IPS-20b (cell line): ENCODE measurements at regions not wholly inside any gene's neighbourhood (a gene's known extent, or its start where the extent isn't known, plus 50 kb on each side); places are given as distances from the start of the nearest gene placed in this dataset.

Experiments used
- H3K27ac ChIP-seq: one replicate; pipeline ENCODE4 v1.5.1; 2013; ENCODE audit warnings: low read length
- H3K27me3 ChIP-seq: 2 replicates; pipeline ENCODE4 v1.6.1; 2013; ENCODE audit warnings: mild to moderate bottlenecking, low read length, inconsistent platforms; ENCODE audit not compliant: insufficient read depth
- H3K36me3 ChIP-seq: 2 replicates; pipeline ENCODE4 v1.6.1; 2013; ENCODE audit warnings: low read depth, mild to moderate bottlenecking, inconsistent platforms, low read length, moderate library complexity; ENCODE audit not compliant: insufficient read depth
- H3K4me1 ChIP-seq: 2 replicates; pipeline ENCODE4 v1.6.1; 2013; ENCODE audit warnings: mild to moderate bottlenecking, control low read depth, inconsistent platforms, low read length, moderate library complexity; ENCODE audit not compliant: insufficient read depth
- H3K4me3 ChIP-seq: 2 replicates; pipeline ENCODE4 v1.5.1; 2013; ENCODE audit warnings: mild to moderate bottlenecking, low read length, inconsistent platforms
- H3K9ac ChIP-seq: 2 replicates; pipeline ENCODE4 v1.6.1; 2013; ENCODE audit warnings: low read depth, mild to moderate bottlenecking, inconsistent platforms, low read length, moderate library complexity
- H3K9me3 ChIP-seq: 2 replicates; pipeline ENCODE4 v1.6.1; 2013; ENCODE audit warnings: mild to moderate bottlenecking, low read depth, low read length, inconsistent platforms; ENCODE audit not compliant: insufficient read depth

- Histone ChIP-seq H3K27ac (no peak overlapping the region), H3K4me1 (no peaks in the 10 kb centered on the region), H3K36me3 (no peaks in the 10 kb centered on the region), H3K27me3 (no peaks in the 10 kb centered on the region), H3K9ac (no peak overlapping the region), H3K9me3 (no peaks in the 10 kb centered on the region), H3K4me3 (no peak overlapping the region)
Measured at GRCh38 chr2:236940916-236941520, 144.7 kb upstream of the COPS8 start.

GRCh38 chr2:236941551-236941950 lies 144.1 kb upstream of the COPS8 start:
- Histone ChIP-seq H3K4me3 (no peak overlapping the region), H3K9ac (no peak overlapping the region), H3K9me3 (no peaks in the 10 kb centered on the region), H3K36me3 (no peaks in the 10 kb centered on the region), H3K27me3 (no peaks in the 10 kb centered on the region), H3K27ac (no peak overlapping the region), H3K4me1 (no peaks in the 10 kb centered on the region)

GRCh38 chr2:236942554-236942953 lies 143.1 kb upstream of the COPS8 start:
- no peaks in the 10 kb centered on the region for H3K27me3 ChIP-seq
- H3K9ac ChIP-seq = no peak overlapping the region
- H3K4me3 ChIP-seq = no peak overlapping the region
- H3K9me3 ChIP-seq = no peaks in the 10 kb centered on the region
- no peaks in the 10 kb centered on the region for H3K4me1 ChIP-seq
- H3K27ac ChIP-seq = no peak overlapping the region
- no peaks in the 10 kb centered on the region for H3K36me3 ChIP-seq

DNA sequence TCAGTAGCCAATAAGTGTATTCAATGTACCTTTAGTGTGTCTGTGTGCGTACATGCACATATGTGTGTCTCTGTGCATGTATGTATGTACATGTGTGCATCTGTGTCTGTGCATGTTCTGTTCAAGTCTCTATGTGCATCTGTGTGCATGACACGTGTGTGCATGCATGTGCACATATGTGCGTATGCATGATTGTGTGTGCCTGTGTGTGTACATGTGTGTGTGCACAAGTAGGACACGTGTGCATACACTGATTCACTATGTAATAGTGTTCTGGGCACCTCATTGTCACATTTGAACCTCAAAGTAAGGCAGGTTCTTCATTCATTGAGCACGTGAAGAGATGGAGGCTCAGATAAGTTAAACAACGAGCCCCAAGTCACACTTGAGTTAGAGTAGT lies 142.6 kb upstream of the COPS8 start:
- no peak overlapping the region for H3K27ac ChIP-seq
- no peak overlapping the region for H3K4me3 ChIP-seq
- no peak overlapping the region for H3K9ac ChIP-seq
- no peaks in the 10 kb centered on the region for H3K27me3 ChIP-seq
- H3K4me1 ChIP-seq = no peaks in the 10 kb centered on the region
- no peaks in the 10 kb centered on the region for H3K36me3 ChIP-seq
- no peaks in the 10 kb centered on the region for H3K9me3 ChIP-seq

DNA sequence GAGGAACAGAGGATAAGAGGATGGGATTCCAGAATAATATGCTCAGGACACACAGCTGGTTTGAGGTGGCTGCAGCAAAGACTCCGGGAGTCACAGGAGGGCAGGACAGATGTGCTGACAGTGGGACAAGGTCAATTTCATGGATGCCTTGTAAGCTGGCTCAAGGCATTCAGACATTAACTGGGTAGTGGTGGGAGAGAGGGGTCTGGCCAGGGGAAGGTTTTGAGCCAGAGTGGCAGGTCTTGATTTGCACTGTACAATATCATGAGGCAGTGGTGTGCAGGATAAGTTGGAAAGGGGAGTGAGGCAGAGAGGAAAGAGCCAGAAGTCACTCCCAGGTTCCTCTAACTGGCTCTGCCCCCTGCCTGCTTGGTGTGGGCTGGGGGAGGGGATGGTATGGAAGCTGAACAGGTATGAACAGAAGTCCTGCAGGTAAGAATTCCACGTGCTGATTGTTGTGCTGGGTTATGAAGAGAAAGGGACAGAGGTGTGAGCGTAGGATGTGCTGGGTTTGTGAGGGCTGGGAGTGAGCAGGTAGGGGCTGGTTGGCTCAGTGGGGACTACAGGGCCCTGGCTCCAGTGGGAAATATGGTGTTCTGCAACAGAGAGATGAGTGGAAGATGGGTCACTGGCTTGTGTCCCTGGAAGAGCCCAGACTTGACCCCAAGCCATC lies 141.7 kb upstream of the COPS8 start:
- no peak overlapping the region for H3K9ac ChIP-seq
- H3K9me3 ChIP-seq = no peaks in the 10 kb centered on the region
- H3K4me1 ChIP-seq = no peaks in the 10 kb centered on the region
- no peaks in the 10 kb centered on the region for H3K36me3 ChIP-seq
- H3K27ac ChIP-seq = no peak overlapping the region
- H3K27me3 ChIP-seq = no peaks in the 10 kb centered on the region
- H3K4me3 ChIP-seq = no peak overlapping the region

DNA sequence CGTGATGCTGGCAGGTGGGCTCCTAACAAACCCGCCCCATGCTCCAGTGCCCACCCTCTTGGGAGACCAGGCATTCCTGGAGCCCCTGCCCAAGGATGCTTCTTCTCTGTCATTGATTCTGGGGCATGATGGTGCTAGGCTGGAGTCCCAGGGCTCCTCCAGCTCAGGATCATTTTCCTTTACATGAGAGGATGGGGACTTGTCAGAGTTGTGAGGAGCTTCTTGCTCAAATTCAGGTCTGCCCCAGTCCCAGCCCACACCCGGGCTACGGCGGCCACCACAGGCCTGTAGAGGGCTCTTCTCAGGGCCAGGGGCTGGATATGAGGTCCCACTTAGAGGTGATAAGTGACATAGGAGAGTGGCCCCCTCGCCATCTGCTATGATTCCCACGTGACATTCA lies 141.1 kb upstream of the COPS8 start:
- H3K36me3 ChIP-seq = no peaks in the 10 kb centered on the region
- no peaks in the 10 kb centered on the region for H3K4me1 ChIP-seq
- H3K27ac ChIP-seq = no peak overlapping the region
- H3K9ac ChIP-seq = no peak overlapping the region
- H3K27me3 ChIP-seq = no peaks in the 10 kb centered on the region
- H3K4me3 ChIP-seq = no peak overlapping the region
- no peaks in the 10 kb centered on the region for H3K9me3 ChIP-seq

- no peaks in the 10 kb centered on the region for H3K9me3 ChIP-seq
- no peaks in the 10 kb centered on the region for H3K27me3 ChIP-seq
- no peak overlapping the region for H3K27ac ChIP-seq
- no peaks in the 10 kb centered on the region for H3K4me1 ChIP-seq
- no peak overlapping the region for H3K9ac ChIP-seq
- no peak overlapping the region for H3K4me3 ChIP-seq
- H3K36me3 ChIP-seq = no peaks in the 10 kb centered on the region
Measured at GRCh38 chr2:236945431-236946016, 140.2 kb upstream of the COPS8 start.

DNA sequence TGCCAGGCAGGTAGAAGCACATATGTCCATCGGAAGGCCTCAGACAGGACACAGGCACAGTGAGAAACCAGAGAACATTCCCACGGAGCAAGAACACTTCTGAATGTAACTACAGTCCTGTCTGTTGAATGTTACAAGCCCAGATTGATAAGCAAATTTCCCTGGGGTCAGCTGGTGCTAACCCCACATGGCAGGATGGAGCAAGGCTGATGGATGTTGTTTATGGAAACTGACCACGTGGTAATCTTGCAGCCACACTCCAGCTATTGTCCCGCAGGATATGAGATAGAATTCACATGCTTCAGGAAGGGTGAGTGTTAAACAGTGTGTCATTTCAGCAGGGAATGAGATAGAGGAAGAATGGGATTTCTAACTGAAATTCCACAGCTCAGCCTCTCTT lies 138.8 kb upstream of the COPS8 start:
- H3K9me3 ChIP-seq = peaks cover 8% of the 10 kb centered on the region
- no peaks in the 10 kb centered on the region for H3K4me1 ChIP-seq
- no peak overlapping the region for H3K27ac ChIP-seq
- no peak overlapping the region for H3K9ac ChIP-seq
- H3K27me3 ChIP-seq = no peaks in the 10 kb centered on the region
- H3K36me3 ChIP-seq = no peaks in the 10 kb centered on the region
- no peak overlapping the region for H3K4me3 ChIP-seq

DNA sequence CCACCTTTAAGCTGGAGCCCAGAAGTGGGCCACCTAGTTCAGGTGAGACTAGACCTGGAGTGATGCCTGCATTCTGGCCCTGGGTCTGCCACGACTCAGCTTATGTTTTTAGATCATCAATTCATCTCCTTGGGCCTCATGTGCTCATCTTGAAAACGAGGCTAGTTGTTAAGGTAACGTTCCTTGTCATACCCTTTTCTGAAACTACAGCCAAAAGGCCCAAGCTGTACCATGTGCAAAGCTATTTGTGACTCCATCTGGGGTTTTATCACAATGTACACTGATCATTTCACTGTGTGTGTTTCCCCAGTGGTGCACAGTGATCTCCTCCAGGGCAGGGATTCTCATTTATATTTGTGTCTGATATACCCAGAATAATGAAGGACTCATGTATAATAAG lies 138.4 kb upstream of the COPS8 start:
- H3K4me3 ChIP-seq = no peak overlapping the region
- no peak overlapping the region for H3K27ac ChIP-seq
- no peaks in the 10 kb centered on the region for H3K4me1 ChIP-seq
- H3K9me3 ChIP-seq = peaks cover 12% of the 10 kb centered on the region
- no peaks in the 10 kb centered on the region for H3K27me3 ChIP-seq
- H3K36me3 ChIP-seq = no peaks in the 10 kb centered on the region
- H3K9ac ChIP-seq = no peak overlapping the region

- H3K27me3 ChIP-seq = no peaks in the 10 kb centered on the region
- H3K9ac ChIP-seq = no peak overlapping the region
- H3K4me3 ChIP-seq = no peak overlapping the region
- no peaks in the 10 kb centered on the region for H3K36me3 ChIP-seq
- no peaks in the 10 kb centered on the region for H3K4me1 ChIP-seq
- no peak overlapping the region for H3K27ac ChIP-seq
- peaks cover 12% of the 10 kb centered on the region for H3K9me3 ChIP-seq
Measured at GRCh38 chr2:236947896-236948295, 137.8 kb upstream of the COPS8 start.

- Histone ChIP-seq H3K36me3 (no peaks in the 10 kb centered on the region), H3K9ac (no peak overlapping the region), H3K27me3 (no peaks in the 10 kb centered on the region), H3K4me3 (no peak overlapping the region), H3K9me3 (peaks cover 12% of the 10 kb centered on the region), H3K27ac (no peak overlapping the region), H3K4me1 (no peaks in the 10 kb centered on the region)
Measured at GRCh38 chr2:236949089-236949905, 136.4 kb upstream of the COPS8 start.
